IMR-90 (cell line): ENCODE measurements at regions not wholly inside any gene's neighbourhood (a gene's known extent, or its start where the extent isn't known, plus 50 kb on each side); places are given as distances from the start of the nearest gene placed in this dataset.

Experiments used
- ATAC-seq: fragments of 200-7000 bp; cut with Tn5 transposase; 2 replicates; pipeline ENCODE4 v1.9.1; 2020; ENCODE audit warnings: low read depth, mild to moderate bottlenecking, moderate library complexity
- BruUV-seq: library from RNA; stranded (reverse); fragments of 400-500 nt; replicated peaks from 2 replicates; lab custom pipeline; 2021; lab: Mats Ljungman, UMichigan
- CTCF ChIA-PET: fragments of 300-600 bp; formaldehyde crosslinking; extraction: SDS; loops from one replicate; lab custom pipeline; 2021; ENCODE audit warnings: antibody characterized with exemption; lab: Yijun Ruan, JAX
- POLR2A ChIA-PET: fragments of 300-600 bp; sonication (Branson Sonifier 250); formaldehyde crosslinking; loops from one replicate; lab custom pipeline; 2022; ENCODE audit warnings: antibody characterized with exemption; ENCODE audit not compliant: unreplicated experiment; lab: Charles Lee
- DNase-seq: peaks from one replicate; pipeline ENCODE4 v3.0.0; 2013
- H2AFZ ChIP-seq: replicated peaks from 2 replicates; pipeline ENCODE3; 2013; ENCODE audit warnings: low read length, mild to moderate bottlenecking; ENCODE audit not compliant: poor library complexity
- H2AK5ac ChIP-seq: 2 replicates; pipeline ENCODE4 v1.6.1; 2013; ENCODE audit warnings: low read depth, low read length, inconsistent platforms
- H2AK9ac ChIP-seq: replicated peaks from 2 replicates; pipeline ENCODE3; 2013; ENCODE audit warnings: mild to moderate bottlenecking, low read depth, low read length, moderate library complexity; ENCODE audit not compliant: poor library complexity
- H2BK120ac ChIP-seq: 2 replicates; pipeline ENCODE4 v1.6.1; 2013; ENCODE audit warnings: low read depth, low read length, inconsistent platforms
- H2BK15ac ChIP-seq: 3 replicates; pipeline ENCODE4 v1.6.1; 2013; ENCODE audit warnings: low read depth, low read length, inconsistent platforms
- H2BK20ac ChIP-seq: 2 replicates; pipeline ENCODE4 v1.6.1; 2013; ENCODE audit warnings: low read depth, mild to moderate bottlenecking, inconsistent platforms, low read length, moderate library complexity
- H2BK5ac ChIP-seq: 2 replicates; pipeline ENCODE4 v1.6.1; 2013; ENCODE audit warnings: mild to moderate bottlenecking, low read depth, low read length, inconsistent platforms; ENCODE audit not compliant: poor library complexity, severe bottlenecking
- H3K14ac ChIP-seq: replicated peaks from 2 replicates; pipeline ENCODE4 v1.6.1; 2013; ENCODE audit warnings: low read depth, low read length, inconsistent platforms
- H3K18ac ChIP-seq: 2 replicates; pipeline ENCODE4 v1.6.1; 2013; ENCODE audit warnings: low read depth, low read length, control low read depth
- H3K23ac ChIP-seq: 2 replicates; pipeline ENCODE4 v1.6.1; 2013; ENCODE audit warnings: low read depth, low read length, inconsistent platforms
- H3K27ac ChIP-seq: 2 replicates; pipeline ENCODE4 v1.5.1; 2013; ENCODE audit warnings: mild to moderate bottlenecking, control low read depth, low read length; ENCODE audit not compliant: insufficient read depth
- H3K27me3 ChIP-seq: 2 replicates; pipeline ENCODE4 v1.6.1; 2013; ENCODE audit warnings: low read length; ENCODE audit not compliant: control insufficient read depth, insufficient read depth
- H3K36me3 ChIP-seq: 2 replicates; pipeline ENCODE4 v1.6.1; 2013; ENCODE audit warnings: low read length, mixed read lengths; ENCODE audit not compliant: control insufficient read depth, insufficient read depth
- H3K4ac ChIP-seq: 2 replicates; pipeline ENCODE4 v1.6.1; 2013; ENCODE audit warnings: low read depth, low read length, inconsistent platforms
- H3K4me1 ChIP-seq: 2 replicates; pipeline ENCODE4 v1.6.1; 2013; ENCODE audit warnings: low read length, mixed read lengths; ENCODE audit not compliant: control insufficient read depth, insufficient read depth
- H3K4me2 ChIP-seq: 2 replicates; pipeline ENCODE4 v1.6.1; 2013; ENCODE audit warnings: low read depth, mild to moderate bottlenecking, control low read depth, low read length, moderate library complexity
- H3K4me3 ChIP-seq: 2 replicates; pipeline ENCODE4 v1.5.1; 2013; ENCODE audit warnings: low read depth, mild to moderate bottlenecking, control low read depth, low read length, moderate library complexity; ENCODE audit not compliant: insufficient read depth
- H3K56ac ChIP-seq: 2 replicates; pipeline ENCODE4 v1.6.1; 2013; ENCODE audit warnings: low read length, inconsistent platforms; ENCODE audit not compliant: insufficient read depth; ENCODE audit errors: extremely low read depth
- H3K79me1 ChIP-seq, 2 experiments: 2 replicates each; pipeline ENCODE4 v1.6.1; 2013; ENCODE audit warnings: low read length in 2 of 2, inconsistent platforms in 1 of 2, low read depth in 1 of 2
- H3K9ac ChIP-seq: 2 replicates; pipeline ENCODE4 v1.6.1; 2013; ENCODE audit warnings: low read depth, low read length, control low read depth
- H3K9me1 ChIP-seq: 2 replicates; pipeline ENCODE4 v1.6.1; 2013; ENCODE audit warnings: low read length, inconsistent platforms; ENCODE audit not compliant: insufficient read depth
- H3K9me3 ChIP-seq: 2 replicates; pipeline ENCODE4 v1.6.1; 2013; ENCODE audit warnings: low read length; ENCODE audit not compliant: control insufficient read depth, insufficient read depth
- H4K20me1 ChIP-seq: 2 replicates; pipeline ENCODE4 v1.6.1; 2013; ENCODE audit warnings: low read length, inconsistent platforms; ENCODE audit not compliant: insufficient read depth
- H4K5ac ChIP-seq: 2 replicates; pipeline ENCODE4 v1.6.1; 2013; ENCODE audit warnings: mild to moderate bottlenecking, low read depth, low read length, control low read depth
- H4K8ac ChIP-seq, 2 experiments: 2 replicates each; pipeline ENCODE4 v1.6.1; 2013; ENCODE audit warnings: low read depth in 2 of 2, low read length in 2 of 2, control low read depth in 1 of 2, inconsistent platforms in 1 of 2
- H4K91ac ChIP-seq: 2 replicates; pipeline ENCODE4 v1.6.1; 2013; ENCODE audit warnings: low read depth, low read length, inconsistent platforms; ENCODE audit not compliant: insufficient read depth
- BHLHE40 ChIP-seq: fragments of 150-350 bp; IDR thresholded peaks from 2 replicates; pipeline ENCODE4 v1.6.1; 2016; ENCODE audit warnings: mild to moderate bottlenecking, low read depth, low read length
- CEBPB ChIP-seq: IDR thresholded peaks from 2 replicates; pipeline ENCODE4 v1.6.1; 2012; ENCODE audit warnings: low read depth, low read length, improper control_type of control experiment
- CHD1 ChIP-seq: IDR thresholded peaks from 2 replicates; pipeline ENCODE4 v1.6.1; 2012; ENCODE audit warnings: low read depth, low read length, improper control_type of control experiment
- CTCF ChIP-seq: conservative IDR thresholded peaks from 2 replicates; pipeline ENCODE4 v1.5.1; 2012; ENCODE audit warnings: mild to moderate bottlenecking, low read depth, low read length, improper control_type of control experiment
- ELK1 ChIP-seq: fragments of 150-350 bp; IDR thresholded peaks from 2 replicates; pipeline ENCODE4 v1.6.1; 2016; ENCODE audit warnings: low read depth, mild to moderate bottlenecking, low read length, moderate library complexity, borderline replicate concordance
- FOS ChIP-seq: fragments of 150-350 bp; IDR thresholded peaks from 2 replicates; pipeline ENCODE4 v1.6.1; 2016; ENCODE audit warnings: low read depth, low read length
- MAFK ChIP-seq: IDR thresholded peaks from 2 replicates; pipeline ENCODE4 v1.6.1; 2012; ENCODE audit warnings: low read depth, low read length, improper control_type of control experiment
- MAZ ChIP-seq: IDR thresholded peaks from 2 replicates; pipeline ENCODE4 v1.6.1; 2012; ENCODE audit warnings: low read depth, mild to moderate bottlenecking, low read length, improper control_type of control experiment, moderate library complexity, borderline replicate concordance
- MXI1 ChIP-seq: IDR thresholded peaks from 2 replicates; pipeline ENCODE4 v1.6.1; 2012; ENCODE audit warnings: low read depth, mild to moderate bottlenecking, low read length, moderate library complexity, borderline replicate concordance
- NFE2L2 ChIP-seq: fragments of 150-350 bp; IDR thresholded peaks from 2 replicates; pipeline ENCODE4 v1.6.1; 2016; ENCODE audit warnings: low read depth, mild to moderate bottlenecking, low read length
- POLR2A ChIP-seq: IDR thresholded peaks from 2 replicates; pipeline ENCODE4 v1.6.1; 2012; ENCODE audit warnings: mild to moderate bottlenecking, low read depth, low read length
- RAD21 ChIP-seq: IDR thresholded peaks from 2 replicates; pipeline ENCODE4 v1.6.1; 2012; ENCODE audit warnings: low read length, improper control_type of control experiment
- RCOR1 ChIP-seq: IDR thresholded peaks from 2 replicates; pipeline ENCODE4 v1.6.1; 2012; ENCODE audit warnings: mild to moderate bottlenecking, low read length, improper control_type of control experiment; ENCODE audit not compliant: insufficient replicate concordance
- RFX5 ChIP-seq: IDR thresholded peaks from 2 replicates; pipeline ENCODE4 v1.8.0; 2012; ENCODE audit warnings: low read depth, mild to moderate bottlenecking, low read length, moderate library complexity
- SMC3 ChIP-seq: fragments of 150-350 bp; IDR thresholded peaks from 2 replicates; pipeline ENCODE4 v1.6.1; 2016; ENCODE audit warnings: low read depth, mild to moderate bottlenecking, antibody characterized with exemption, low read length, moderate library complexity
- USF2 ChIP-seq: fragments of 150-350 bp; IDR thresholded peaks from 2 replicates; pipeline ENCODE4 v1.6.1; 2017; ENCODE audit warnings: mild to moderate bottlenecking, antibody characterized with exemption, low read length, low read depth
- WGBS, 2 experiments: methylation state at CpG; one replicate each; pipeline versions ENCODE4 v1.1.5 to v1.1.7; 2013; ENCODE audit warnings: missing lambda C conversion rate in 2 of 2; ENCODE audit not compliant: insufficient read length in 1 of 2; ENCODE audit errors: extremely low coverage in 2 of 2; 5-methylcytosine and 5-hydroxymethylcytosine counted together
- dilution Hi-C: fragments of 300-500 bp; cut with HindIII; formaldehyde crosslinking; loops from one replicate; pipeline ENCODE4 v1.14.3; 2018; ENCODE audit warnings: low sequenced_read_pairs; ENCODE audit not compliant: unreplicated experiment
- in situ Hi-C: fragments of 300-500 bp; cut with MboI; formaldehyde crosslinking; loops from 3 replicates; pipeline ENCODE4 v1.14.3; 2019; ENCODE audit warnings: low sequenced_read_pairs, inconsistent platforms, mixed read lengths
- intact Hi-C: fragments of 100-400 bp; cut with micrococcal nuclease; formaldehyde crosslinking; loops from 2 replicates; pipeline ENCODE4 v1.10.0; 2022

DNA sequence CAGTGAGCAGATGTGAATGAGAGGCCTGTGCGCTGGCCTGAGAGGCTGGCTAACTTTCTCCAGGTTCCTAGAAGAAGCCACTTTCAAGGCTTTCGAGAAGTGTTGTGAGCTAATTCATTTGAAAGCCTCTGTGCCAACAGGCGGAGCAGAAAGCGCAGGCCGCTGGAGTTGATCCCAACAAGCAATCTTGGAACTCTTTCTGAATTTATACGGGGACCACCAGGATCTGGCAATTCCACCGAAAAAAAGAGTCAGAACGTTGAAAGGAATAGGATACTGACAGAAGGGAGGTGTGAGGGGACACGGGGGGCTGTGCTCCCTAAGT lies 71.3 kb upstream of the METRNL start:
- Histone ChIP-seq H3K9me3 (no peaks in the 10 kb centered on the region), H3K9me1 (0 out of 2 replicates have a peak, but pooled peaks cover 4% of the 10 kb centered on the region), H3K4me1 (peaks cover 13% of the 10 kb centered on the region), H3K4me2 (no peak overlapping the region), H3K23ac (no peak overlapping the region), H4K20me1 (no peaks in the 10 kb centered on the region), H3K18ac (no peak overlapping the region), H3K4me3 (no peak overlapping the region), H2BK15ac (no peak overlapping the region), H2BK120ac (no peak overlapping the region), H4K91ac (no peak overlapping the region), H2BK5ac (no peak overlapping the region), H3K36me3 (peaks cover 4% of the 10 kb centered on the region; the same call in 1 of the 2 replicates), H2BK20ac (no peak overlapping the region), H3K56ac (no peak overlapping the region), H3K27me3 (no peaks in the 10 kb centered on the region), H2AK5ac (no peak overlapping the region), H3K14ac (no peak overlapping the region), H3K9ac (no peak overlapping the region), H4K8ac (no peak overlapping the region), H3K27ac (no peak overlapping the region), H2AFZ (no peak overlapping the region), H4K5ac (no peak overlapping the region), H2AK9ac (no peak overlapping the region), H3K4ac (no peak overlapping the region), H3K79me1 (peaks cover 0 to 8% of the 10 kb centered on the region in 2 experiments; a peak in 1 of 4 replicates)
- ATAC-seq, result no peak
- no TSS peak for BruUV-seq
- in situ Hi-C loops, result no loop called here
- TF ChIP-seq RCOR1 (no peak), RFX5 (no peak), RAD21 (no peak), CHD1 (no peak), MAFK (no peak), MAZ (no peak), MXI1 (no peak), NFE2L2 (no peak), ELK1 (no peak), CTCF (no peak), USF2 (no peak), CEBPB (no peak), BHLHE40 (no peak), FOS (no peak), POLR2A (no peak), SMC3 (no peak)
- WGBS, 2 experiments, result 96% methylated on average over 4 of the region's 9 CpGs; no CpG with 5 or more reads in 1 of the 2 experiments
- intact Hi-C loops, result no loop called here
- CTCF ChIA-PET, result interaction anchor here (1.0 to 1.4 kb wide), 2 partner anchors 14 to 45 kb away, joined by 3 read pairs; no protein-coding TSS in a partner anchor
- DNase-seq, result no peak
- dilution Hi-C loops, result no loop called here
- POLR2A ChIA-PET, result no interaction called here
